GM21390 (cell line): ENCODE measurements at regions not wholly inside any gene's neighbourhood (a gene's known extent, or its start where the extent isn't known, plus 50 kb on each side); places are given as distances from the start of the nearest gene placed in this dataset.

Experiments used
- ATAC-seq: cut with Tn5 transposase; IDR thresholded peaks from one replicate; pipeline ENCODE4 v1.9.1; 2021; ENCODE audit not compliant: unreplicated experiment

DNA sequence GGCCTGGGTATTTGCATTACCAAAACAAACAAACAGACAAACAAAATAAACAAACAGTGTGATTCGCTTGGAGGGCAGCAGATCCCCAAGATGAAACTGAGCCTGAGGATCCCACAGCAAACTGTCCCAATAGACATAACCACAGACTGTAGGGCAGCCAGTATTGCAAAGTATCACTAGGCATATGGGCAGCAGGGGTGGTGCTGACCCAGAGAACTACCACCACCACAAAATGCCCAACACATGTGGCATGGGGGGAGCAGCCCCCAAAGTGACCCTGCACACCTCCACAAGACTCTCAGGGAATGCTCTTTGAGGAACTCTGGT, 330.1 kb downstream of the CYRIA start:
- no peak for ATAC-seq

DNA sequence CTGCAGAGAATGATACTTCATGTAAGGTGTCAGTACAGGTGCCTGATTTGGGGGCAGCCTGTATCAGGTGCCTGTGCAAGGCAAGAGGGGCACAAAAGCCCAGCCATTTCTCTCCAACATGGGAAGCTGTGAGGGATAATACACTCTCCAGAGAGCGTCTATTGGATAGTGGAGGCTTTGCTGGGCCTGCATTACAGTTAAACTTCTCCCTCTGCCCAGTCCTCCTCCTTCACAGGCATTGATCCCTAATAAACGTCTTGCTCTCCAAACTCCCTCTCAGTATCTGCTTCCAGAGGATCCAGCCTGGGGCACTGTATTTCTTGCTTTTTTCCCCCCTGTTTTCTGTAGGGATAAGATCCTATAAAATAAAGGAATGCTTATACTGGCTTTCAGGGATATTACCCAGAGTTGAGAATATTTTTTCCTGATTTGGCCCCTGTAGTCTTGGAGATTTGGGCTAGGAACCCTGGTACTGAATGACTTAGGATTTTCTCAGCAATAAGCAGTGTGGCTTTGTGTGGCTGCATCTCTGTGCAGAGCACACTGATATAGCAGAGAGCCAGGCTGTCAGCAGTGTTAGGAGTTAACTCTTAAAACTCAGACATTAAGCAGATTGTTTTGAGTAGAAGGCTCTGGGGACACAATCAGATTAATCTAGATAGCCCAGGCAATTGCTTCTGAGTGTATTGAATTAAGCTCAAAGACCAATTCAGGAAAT, 330.6 kb downstream of the CYRIA start:
- ATAC-seq: no peak

DNA sequence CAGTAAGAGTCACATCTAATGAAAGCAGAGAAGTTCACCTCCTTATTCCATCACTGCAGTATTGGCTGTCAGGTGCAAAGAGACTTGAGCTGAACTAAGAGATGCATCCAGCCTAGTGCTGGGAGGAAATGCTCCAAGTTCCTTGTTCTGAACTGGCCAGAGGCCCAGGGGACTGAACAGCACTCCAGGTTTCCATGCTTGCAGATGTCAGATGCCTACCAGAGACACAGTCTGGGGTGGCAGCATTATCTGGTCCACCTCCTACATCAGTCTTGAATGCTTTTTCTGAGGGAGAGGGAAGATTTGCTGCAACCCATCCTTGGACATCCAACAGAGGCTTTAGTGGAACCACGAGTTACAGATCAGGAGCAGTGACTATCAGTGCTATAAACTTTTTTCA, 331.3 kb downstream of the CYRIA start:
- no peak for ATAC-seq

DNA sequence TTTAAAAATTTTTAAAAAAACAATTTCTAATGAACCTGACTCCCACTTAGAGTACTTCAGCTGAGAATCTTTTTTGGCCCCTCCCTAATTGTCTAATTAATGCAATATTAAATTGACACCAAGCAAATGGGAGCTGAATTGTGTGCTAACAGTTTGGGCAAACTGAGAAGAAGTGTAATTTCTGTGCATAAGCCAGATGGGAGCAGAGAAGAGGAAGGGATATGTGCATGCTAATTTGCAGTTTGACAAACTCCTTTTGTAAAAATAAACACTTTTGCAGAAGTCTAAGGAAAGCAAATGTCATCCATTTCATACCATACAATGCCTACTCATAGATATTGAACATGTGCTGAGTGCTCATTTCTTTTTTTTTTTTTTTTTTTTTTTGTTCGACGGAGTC, 332.0 kb downstream of the CYRIA start:
- ATAC-seq: no peak

DNA sequence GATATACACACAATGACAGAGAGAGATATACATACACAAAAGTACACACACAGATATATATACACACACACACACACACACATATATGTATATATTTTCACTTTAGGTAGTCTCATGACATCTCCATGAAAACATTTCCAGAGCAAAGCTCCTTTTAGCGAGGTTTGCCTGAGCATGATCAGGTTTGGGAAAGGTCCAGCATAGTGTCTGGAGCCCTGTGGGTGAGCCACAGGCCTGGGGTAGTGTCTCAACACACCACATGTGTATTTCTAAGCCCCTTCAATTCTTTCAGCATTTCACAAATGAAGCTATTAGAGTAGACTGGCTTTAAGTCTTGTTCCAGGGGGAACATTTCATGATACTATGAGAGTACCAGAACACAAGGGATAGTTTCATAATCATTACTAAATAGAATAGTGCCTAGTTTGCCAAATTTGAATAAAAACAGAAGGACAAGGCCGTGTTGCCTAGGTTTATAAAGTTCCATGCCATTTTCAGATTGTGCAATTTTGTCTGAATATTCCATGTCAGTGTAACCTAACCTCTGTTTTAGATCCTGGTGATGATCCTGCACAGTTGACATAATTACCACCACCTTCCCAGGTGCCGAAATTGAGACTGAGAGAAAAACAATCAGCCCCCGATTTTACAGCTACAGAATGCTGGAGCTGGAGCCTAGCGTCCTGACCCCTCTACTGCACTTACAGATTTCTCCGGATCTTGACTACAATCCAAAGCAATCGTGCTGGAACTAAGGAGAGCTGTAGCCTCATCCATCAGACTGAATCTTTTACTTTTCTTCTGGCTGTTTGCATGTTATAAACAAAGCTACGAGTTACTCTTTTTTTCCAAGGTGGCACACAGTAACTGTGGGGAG, 332.7 kb downstream of the CYRIA start:
- ATAC-seq: no peak

DNA sequence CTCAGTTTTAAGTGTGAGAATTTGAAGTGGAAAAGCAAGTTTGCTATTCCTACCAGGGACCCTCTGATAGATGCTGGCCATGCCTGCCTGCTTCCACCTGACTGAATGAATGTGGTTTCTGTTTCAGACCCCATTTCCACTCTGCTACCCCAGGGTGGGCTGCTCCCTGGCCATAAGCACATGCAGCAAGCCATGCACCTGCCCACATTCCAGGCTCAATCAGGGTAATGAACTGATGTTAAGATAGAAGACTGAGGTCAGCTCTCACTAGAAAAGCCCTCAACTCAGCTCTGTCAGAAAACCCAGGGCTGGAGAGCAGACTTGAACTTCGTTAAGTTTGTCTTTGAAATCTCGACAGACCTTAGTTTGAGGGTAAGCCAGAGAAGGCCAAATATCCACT, 333.9 kb downstream of the CYRIA start:
- no peak for ATAC-seq

DNA sequence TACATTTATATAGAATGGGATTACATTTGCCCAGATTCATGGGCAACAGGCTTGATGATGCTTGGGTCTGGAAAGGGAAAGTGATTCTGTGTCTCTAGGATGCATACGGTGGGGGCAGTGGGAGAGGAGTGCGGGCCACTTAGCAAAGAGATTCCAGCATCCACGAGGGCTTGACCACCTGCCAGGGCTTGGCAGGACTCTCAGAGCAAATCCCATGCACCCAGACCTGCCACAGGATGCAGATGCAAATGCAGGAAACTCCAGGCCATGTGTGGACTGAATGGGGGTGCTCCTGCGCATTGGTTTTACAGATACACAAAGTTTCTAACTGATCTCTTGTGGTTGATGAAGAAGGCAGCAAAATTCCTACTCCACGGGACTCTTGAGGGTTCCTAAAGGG, 334.7 kb downstream of the CYRIA start:
- no peak for ATAC-seq

DNA sequence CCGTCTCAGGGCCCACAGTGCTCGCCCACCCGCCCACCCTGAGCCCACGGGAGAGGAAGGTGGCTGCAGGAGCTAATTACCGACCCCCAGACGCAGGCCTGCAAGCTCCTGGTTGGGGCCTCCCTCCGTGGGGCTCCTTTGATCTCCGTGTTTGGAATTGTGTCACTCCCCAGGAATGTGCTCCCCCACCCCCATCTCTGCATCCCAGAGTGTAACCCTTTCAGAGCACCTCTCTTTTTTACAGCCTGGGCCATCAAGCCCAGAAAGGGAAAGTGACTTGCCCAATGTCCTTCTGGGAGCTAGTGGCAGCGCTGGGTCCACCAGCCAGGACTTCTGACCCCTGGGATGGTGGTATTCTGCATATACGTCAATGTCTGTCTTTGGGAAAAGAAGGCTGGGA, 335.1 kb downstream of the CYRIA start:
- no peak for ATAC-seq

DNA sequence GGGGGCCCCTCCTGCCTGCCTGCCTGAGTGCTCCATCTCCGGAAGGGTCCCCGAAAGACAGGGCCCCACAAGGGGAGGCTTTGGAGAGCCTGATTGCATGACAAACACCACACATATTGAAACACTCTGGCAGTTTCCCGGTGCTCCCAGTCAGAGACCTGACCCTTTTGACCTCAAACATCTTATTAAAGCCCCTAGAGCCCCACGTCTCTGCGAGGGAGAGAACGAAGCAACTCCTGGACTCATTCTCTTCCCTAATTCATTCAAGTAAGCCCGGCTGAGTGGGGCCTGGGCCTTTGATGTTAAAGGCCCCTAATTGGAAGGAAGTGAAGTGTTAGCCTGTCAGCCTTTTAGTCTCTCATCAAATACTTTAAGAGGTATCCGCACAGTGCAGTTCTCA, 335.6 kb downstream of the CYRIA start:
- no peak for ATAC-seq

DNA sequence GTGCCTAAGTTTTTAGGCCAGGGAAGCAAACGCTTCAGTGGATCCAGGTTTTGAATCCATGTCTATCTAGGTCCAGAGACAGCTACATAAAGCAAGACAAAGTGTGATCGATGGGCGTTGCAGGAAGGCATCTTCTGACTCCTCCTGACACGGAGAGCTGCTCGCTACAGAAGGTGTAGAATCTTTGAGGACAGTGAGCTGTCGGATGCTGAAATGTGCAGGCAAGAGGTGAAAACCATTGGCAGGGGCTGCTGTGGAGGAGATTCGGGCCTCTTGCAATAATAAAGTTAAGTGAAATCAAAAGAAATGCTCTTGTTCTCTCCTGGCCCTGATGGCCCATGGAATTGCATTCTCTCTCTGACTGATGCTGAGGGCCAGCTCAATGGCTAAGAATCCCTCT, 336.2 kb downstream of the CYRIA start:
- no peak for ATAC-seq

DNA sequence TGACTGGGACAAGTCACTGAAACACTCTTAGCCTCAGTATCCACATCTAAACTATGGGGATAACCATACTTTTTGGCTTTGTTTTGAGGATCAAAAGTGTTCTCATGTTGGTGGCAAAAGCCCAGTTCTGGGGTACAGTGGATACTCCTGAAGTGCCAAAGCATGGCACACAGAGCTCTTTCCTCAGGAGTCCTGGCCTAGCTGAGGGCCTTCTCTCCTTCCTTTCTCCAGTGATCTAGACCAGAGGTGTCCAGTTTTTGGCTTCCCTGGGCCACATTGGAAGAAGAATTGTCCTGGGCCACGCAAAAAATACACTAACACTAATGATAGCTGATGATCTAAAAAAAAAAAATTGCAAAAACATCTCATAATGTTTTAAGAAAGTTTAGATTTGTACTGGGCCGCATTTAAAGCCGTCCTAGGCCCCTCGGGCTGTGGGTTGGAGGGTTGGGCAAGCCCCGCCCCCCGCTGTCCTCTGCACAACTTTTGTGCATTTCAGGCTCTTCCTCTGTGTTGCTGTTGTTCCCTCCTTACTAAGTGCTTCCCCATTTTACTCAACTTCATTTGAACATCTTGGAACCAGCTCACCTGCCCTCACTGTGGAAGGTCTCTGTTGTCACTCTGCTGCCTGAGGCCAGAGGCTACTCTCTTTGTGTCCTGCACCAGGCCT, 337.0 kb downstream of the CYRIA start:
- no peak for ATAC-seq

DNA sequence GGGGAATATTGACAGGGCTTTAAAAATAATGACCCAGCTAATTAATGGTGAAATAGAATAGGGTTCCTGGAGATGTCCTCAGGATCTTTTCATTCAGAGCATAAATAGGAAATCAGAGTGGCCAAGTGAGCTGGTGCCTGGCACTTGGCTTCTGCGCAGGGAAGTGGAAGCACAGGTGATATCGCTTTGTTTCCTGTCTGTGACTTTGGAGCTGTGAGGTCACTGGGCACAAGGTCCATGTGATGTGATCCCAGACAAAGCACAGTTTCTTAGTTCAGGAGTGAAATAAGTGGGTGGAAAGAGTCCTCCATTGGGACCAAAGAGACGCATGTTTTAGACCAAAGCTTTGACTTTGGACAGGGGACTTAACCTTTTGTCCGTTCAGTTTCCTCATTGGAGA, 338.3 kb downstream of the CYRIA start:
- no peak for ATAC-seq

DNA sequence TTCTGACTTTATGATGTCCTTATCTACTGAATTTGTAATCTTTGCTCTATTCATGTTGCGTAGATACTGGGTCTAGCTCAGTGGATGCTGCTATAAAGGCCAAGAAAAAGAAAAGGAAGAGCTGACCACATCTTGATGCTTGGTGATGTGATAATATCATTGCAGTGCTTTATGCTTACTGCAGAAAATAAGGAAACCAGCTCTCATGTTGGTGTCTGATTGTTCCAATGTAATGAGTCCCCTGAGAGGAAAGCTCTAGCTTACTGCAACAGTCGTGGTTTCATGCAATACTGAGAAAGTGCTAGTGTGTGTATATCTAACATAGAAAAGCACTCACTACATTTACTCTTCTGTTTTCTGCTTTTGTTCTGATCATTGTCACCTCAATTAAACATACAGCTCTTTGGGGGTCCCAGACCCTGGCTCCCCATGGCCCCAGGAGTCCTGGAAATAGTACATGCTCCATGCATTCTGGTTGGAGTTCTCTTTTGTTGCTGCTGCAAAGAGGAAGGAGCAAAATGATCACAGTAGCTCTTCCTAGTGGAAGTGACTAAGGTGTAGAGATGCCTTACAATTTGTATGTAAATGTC, 338.8 kb downstream of the CYRIA start:
- no peak for ATAC-seq

DNA sequence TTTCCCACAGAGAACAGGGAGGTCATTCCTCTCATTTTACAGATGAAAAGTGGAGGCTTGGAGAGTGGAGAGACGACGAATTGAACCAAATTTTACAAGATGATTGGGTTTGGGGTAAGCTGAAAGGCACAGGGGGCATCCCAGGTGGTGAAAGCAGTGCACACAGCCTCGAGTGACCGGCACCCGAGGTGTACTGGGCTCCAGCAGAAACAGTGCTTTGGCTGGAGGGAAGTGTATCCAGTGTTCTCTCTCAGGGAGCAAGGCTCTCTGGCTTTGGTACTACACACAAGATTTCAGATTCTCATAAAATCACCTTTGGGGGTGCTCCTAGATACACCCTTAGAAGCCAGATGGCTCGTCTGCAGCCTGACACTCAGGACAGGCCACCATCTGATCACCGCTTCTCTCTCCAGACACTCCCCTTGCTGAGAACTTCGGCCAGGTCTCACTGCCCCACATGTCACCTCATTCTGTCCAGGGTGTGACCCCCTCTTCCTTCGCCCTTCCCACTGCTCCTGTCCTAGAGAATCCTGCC, 339.6 kb downstream of the CYRIA start:
- ATAC-seq: no peak

DNA sequence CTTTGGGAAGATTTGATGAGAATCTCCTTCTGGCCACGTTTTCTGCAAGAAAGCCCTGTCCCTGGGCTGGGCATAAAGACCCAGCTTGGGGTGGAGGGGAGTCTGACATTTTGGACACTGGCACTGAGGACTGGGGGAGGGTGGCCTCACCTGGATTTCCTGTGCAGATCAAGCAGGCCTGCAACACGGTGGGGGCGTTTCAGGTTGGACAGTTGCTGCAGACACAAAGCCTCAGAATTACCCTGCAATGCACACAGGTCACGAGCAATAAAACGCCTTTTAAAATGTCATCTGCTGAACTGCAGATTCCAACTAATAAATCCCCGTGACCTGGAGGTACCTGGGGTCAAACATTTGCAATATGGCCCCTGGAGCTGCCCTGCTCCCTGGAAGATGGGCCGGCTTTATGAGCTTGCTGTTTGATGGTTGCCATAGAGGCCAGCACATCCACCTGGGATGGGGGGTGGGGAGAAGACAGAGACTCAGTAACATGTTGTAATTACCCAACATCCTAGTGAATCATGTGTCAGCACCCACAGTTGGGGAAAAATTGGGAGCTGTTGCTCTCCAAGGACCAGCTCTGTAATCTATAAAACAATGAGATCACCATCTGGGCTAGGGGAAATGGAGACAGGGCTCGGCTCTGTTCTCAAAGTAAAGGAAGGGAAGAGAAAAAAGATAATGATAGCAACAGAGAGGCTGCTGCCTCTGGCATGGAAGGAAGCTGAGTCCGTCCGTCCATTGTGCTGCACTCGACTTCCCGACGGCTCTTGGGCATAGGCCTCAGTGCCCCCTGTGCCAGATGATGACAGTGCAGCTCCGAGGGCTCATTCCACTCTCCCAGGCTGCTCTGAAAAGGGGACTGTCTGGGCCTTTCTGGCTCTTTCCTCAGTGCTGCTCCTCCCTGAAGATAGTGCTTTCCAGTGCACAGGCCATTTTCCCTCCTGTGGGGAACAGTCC, 340.3 kb downstream of the CYRIA start:
- ATAC-seq: no peak

DNA sequence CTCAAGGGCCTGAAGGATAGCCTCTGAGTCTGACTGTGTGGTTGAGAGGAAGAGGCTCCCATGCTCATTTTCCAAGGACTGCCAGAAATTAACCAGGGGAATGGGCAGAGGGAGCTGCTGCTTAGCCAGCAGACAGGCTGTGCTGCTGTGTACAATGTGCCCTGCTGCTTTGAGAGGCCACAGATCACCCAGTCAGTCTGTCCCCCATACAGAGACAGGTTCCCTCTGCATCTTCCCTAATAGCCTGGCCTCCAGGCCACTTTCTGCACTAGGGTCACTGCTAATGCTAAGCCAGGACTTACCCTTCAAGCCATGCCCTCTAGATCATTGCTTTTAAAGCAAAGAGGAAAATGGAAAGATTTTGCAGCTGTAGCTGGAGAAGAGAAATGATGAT, 341.1 kb downstream of the CYRIA start:
- no peak for ATAC-seq

DNA sequence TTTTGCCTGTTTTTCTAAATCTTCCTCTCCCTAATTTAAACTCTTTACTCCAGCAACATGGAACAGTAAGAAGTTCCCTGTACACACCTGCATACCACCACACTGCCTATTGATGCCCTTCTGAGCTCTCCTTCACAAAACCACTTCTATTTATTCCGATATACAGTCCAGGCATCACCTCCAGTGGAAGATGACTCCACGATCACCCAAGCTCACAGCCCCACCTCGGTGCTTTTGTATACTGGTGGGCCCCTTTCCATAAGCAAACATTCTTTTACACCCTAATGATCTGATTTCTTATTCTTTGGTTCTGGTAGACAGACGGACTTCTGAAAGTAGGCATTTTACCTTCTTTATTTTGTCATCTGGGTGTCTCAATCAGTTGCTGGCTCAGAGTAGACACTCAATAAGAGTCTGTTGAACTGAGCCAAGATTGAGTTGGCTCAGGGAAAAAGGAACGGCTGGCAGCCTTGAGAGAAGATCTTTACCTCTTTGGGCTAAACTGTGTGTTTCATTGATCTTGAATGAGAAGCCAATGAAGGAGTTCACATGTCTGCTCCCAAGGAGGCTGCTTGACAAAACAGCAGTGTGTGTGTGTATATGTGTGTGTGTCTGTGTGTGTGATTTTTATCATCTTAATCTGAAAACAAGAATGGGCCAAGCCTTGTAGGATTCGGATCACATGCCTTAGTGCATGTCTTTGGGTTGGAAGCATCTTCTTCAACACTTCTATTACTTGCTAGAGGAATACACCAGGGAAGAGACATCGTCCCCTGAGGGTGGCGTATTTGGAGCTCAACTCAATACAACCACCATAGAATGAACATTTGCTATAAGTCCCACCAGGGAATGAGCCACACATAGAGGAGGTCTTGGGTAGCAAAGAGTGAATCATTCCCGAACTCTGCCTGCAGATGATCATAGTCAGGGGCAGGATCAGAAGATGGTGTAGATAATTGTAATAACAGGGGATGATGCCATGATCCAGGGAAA, 341.8 kb downstream of the CYRIA start:
- ATAC-seq: no peak

DNA sequence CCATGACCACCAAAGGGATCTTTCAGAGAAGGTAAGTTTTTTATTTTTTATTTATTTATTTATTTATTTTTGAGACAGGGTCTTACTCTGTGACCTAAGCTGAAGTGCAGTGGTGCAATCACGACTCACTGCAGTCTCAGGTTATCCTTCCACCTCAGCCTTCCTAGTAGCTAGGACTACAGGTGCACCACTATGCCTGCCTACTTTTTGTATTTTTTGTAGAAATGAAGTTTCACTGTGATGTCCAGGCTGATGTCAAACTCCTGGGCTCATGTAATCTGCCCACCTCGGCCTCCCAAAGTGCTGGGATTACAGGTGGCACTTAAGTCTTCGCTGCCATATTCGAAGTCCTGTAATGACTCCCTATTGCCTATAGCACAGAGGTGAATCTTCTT, 342.5 kb downstream of the CYRIA start:
- no peak for ATAC-seq
